NB4 (cell line): ENCODE measurements at regions not wholly inside any gene's neighbourhood (a gene's known extent, or its start where the extent isn't known, plus 50 kb on each side); places are given as distances from the start of the nearest gene placed in this dataset.
A peak's percentile ranks its signal among the peaks of the same experiment; 100 is the strongest.

ENCODE experiments used
- DNase-seq: peaks from one replicate; pipeline ENCODE4 v3.0.0; 2010; ENCODE audit warnings: low read depth
- H3K4me3 ChIP-seq: one replicate; pipeline ENCODE4 v1.5.1; 2011; ENCODE audit warnings: mild to moderate bottlenecking, low read depth, low read length, moderate library complexity
- MYC ChIP-seq: IDR thresholded peaks from 2 replicates; pipeline ENCODE4 v1.6.1; 2011; ENCODE audit warnings: low read depth, low read length
- POLR2A ChIP-seq: IDR thresholded peaks from 2 replicates; pipeline ENCODE4 v1.6.1; 2011; ENCODE audit warnings: mild to moderate bottlenecking; ENCODE audit not compliant: insufficient read length; ENCODE audit errors: extremely low read depth
- TF ChIP-seq, protein P1 (sequence below): IDR thresholded peaks from 2 replicates; pipeline ENCODE4 v1.6.1; 2011; ENCODE audit warnings: low read depth, low read length
- TF ChIP-seq, protein P2 (sequence below): IDR thresholded peaks from one replicate; pipeline ENCODE4 v1.5.1; 2012; ENCODE audit warnings: low read depth, low read length

DNA sequence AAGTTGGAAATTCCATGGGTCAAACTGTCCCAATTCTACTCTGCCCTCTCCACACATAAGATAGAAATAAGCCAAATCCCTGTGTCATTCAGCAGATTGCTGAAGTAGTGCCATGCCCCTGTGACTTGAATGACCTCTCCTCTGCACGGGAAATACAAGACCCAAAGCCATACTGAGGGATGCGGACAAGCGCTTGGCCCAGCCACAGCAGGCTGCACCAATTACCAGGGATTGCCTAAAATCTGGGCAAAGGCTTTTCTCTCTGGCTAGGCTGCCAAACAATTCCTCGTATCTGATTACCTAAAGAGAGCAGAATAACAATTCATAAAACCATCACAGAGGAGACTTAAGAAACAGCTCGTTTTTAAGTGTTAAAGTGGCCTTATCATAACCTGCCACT, 421.8 kb upstream of the JARID2 start:
- DNase-seq: no peak
- TF ChIP-seq, protein P1, sequence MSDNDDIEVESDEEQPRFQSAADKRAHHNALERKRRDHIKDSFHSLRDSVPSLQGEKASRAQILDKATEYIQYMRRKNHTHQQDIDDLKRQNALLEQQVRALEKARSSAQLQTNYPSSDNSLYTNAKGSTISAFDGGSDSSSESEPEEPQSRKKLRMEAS: no peak
- TF ChIP-seq, protein P2, sequence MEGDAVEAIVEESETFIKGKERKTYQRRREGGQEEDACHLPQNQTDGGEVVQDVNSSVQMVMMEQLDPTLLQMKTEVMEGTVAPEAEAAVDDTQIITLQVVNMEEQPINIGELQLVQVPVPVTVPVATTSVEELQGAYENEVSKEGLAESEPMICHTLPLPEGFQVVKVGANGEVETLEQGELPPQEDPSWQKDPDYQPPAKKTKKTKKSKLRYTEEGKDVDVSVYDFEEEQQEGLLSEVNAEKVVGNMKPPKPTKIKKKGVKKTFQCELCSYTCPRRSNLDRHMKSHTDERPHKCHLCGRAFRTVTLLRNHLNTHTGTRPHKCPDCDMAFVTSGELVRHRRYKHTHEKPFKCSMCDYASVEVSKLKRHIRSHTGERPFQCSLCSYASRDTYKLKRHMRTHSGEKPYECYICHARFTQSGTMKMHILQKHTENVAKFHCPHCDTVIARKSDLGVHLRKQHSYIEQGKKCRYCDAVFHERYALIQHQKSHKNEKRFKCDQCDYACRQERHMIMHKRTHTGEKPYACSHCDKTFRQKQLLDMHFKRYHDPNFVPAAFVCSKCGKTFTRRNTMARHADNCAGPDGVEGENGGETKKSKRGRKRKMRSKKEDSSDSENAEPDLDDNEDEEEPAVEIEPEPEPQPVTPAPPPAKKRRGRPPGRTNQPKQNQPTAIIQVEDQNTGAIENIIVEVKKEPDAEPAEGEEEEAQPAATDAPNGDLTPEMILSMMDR: no peak
- TF ChIP-seq MYC (no peak), POLR2A (no peak)
- no peak overlapping the region for H3K4me3 ChIP-seq

DNA sequence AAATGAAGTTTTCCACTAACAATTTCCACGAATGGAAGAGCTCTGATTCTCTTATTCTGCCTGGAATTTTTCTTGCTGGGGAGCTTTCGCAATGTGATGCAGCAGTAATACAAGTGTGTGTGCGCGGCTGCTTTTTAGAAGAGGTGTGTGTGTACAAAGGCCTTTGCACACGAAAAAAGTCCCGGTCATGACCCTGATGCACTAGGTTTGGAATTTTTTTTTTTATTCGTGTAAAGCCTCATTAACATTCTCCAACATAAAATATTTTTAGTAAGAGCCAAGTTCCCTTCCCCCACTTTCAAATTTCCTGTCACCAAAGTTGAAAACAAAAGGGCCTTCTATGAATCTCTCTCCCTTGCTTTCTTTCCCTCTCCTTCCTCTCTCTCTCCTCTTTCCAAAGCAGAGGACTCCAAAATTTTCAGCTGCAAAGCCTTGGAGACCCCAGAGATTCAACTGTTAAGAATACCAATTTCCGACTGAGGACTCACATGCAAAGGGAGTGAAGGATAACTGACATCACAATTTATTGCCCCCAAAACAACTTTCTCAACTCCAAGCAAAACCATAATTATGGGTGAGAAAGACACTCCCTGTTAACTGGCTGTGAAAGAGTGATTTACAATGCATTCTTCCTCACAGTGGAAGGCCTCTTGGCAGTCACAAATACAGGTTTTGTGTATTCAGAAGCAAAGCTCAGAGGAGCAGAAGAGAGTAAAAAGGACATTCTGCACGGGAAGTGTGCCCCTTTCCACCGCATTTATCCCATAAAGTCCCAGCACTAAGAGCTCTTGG, 421.2 kb upstream of the JARID2 start:
- peak; percentile 29 for DNase-seq
- H3K4me3 ChIP-seq: no peak overlapping the region
- TF ChIP-seq POLR2A: no peak
- TF ChIP-seq MYC: no peak

DNA sequence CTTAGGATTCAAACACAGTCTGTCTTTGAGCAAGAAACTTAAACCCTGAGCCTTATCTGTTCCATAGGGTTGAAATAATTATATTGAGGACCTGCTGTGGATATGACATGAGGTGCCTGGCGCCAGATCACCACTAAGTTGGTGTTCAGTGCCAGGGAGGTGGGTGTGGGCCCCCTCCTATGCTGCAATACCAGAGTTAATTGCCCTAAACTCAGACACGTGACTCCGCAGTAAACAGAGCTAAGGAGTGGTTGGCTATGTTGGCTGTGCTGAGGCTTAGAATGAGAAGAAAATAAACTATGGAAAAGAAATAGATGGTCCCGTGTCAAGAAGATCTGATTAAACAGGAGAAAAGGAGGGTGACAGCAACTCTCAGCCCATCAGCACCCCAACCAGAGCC, 419.4 kb upstream of the JARID2 start:
- no peak for DNase-seq
- H3K4me3 ChIP-seq: no peak overlapping the region
- TF ChIP-seq MYC (no peak), POLR2A (no peak)
- TF ChIP-seq, protein P2: no peak
- TF ChIP-seq, protein P1: no peak

DNA sequence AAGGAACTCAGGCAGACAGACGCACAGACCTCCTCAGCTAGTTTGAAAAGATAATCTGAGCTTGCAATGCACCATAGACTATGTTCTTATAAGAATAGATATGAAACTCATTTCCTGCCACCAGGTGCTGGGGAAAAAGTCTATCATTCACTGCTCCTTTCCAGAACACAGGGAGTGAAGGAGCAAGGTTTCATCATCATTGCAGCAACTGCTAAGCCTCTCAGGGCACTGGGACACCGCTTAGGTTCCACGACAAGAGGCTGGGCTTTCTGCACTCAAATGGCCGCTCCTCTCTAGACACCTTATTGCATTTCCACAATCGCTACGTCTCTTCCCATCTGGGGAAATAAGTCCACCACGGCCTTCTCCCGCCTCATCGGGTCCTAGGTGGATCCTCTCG, 418.5 kb upstream of the JARID2 start:
- H3K4me3 ChIP-seq: no peak overlapping the region
- no peak for TF ChIP-seq MYC
- TF ChIP-seq, protein P2: no peak
- no peak for TF ChIP-seq POLR2A
- TF ChIP-seq, protein P1: no peak
- DNase-seq: peak; percentile 34

DNA sequence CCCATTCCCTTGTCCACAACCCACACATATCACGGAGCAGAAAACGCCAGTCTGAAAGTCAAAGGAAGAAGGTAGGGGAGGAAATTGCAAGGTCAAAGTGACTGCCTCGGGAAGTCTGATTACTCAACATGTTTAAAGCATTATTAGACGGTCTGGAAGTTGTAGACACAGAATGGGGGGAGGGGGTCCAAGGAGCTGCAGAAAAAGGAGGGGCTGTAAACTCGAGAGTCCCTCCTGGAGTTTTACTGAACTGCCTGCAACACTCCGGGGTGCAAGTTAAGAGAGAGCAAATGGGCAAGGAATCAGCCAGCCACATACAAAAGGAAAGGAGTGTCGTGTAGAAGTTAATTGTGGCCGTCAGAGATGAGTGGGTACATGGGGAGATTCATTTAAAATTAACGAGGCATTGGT, 417.7 kb upstream of the JARID2 start:
- no peak for TF ChIP-seq MYC
- TF ChIP-seq, protein P1: no peak
- TF ChIP-seq POLR2A: no peak
- TF ChIP-seq, protein P2: no peak
- DNase-seq: peak; percentile 72
- no peak overlapping the region for H3K4me3 ChIP-seq

DNA sequence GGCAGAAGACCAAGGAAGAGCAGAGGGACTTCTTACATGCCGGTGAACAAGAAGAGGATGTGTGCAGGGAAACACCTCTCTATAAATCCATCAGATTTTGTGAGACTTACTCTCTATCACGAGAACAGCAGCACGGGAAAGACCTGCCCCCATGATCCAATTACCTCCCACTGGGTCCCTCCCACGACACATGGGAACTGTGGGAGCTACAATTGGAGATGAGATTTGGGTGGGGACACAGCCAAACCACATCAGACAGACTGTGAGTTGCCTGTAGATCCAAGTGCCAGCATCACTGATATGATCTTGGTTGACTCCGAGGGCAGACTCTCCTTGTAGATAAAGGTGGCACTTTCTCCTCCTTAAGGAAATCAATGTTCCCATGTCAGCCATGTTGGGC, 414.8 kb upstream of the JARID2 start:
- no peak for DNase-seq
- no peak for TF ChIP-seq POLR2A
- TF ChIP-seq, protein P1: no peak
- no peak for TF ChIP-seq MYC
- TF ChIP-seq, protein P2: no peak
- H3K4me3 ChIP-seq: no peak overlapping the region
